ENCODE measurements at regions not wholly inside any gene's neighbourhood (a gene's known extent, or its start where the extent isn't known, plus 50 kb on each side); places are given as distances from the start of the nearest gene placed in this dataset.

GRCh38 chr19:28793391-28794168 lies 419.4 kb downstream of the UQCRFS1 start:
- intact Hi-C loops (cut with DNase I): no loop called here

GRCh38 chr19:28785971-28786370 lies 427.0 kb downstream of the UQCRFS1 start:
- TF ChIP-seq CTCF (IDR thresholded peaks at IDR 0.05): no peak
- Histone ChIP-seq H3K4me1 (no peaks in the 10 kb centered on the region), H3K4me3 (no peak overlapping the region), H3K9me3 (peaks cover 20% of the 10 kb centered on the region), H3K27me3 (ENCODE audit: insufficient read depth in 3 of 3, low read length in 2 of 3) (no peaks in the 10 kb centered on the region), H3K36me3 (ENCODE audit: insufficient read depth in 1 of 2, low read depth in 1 of 2) (no peaks in the 10 kb centered on the region), H3K27ac (no peak overlapping the region)
- ATAC-seq: no peak
- intact Hi-C loops (cut with DNase I): no loop called here
- no peak for DNase-seq
- WGBS, 3 donors: 19 to 27% (median 21%) methylated on average over 3 of the region's 3 CpGs

More at GRCh38 chr19:28793391-28794168, 419.4 kb downstream of the UQCRFS1 start:
- Histone ChIP-seq H3K9me3 (no peaks in the 10 kb centered on the region), H3K4me1 (no peaks in the 10 kb centered on the region), H3K4me3 (no peak overlapping the region), H3K36me3 (ENCODE audit: insufficient read depth in 1 of 2, low read depth in 1 of 2) (no peaks in the 10 kb centered on the region), H3K27me3 (ENCODE audit: insufficient read depth in 3 of 3, low read length in 2 of 3) (peaks cover 8 to 49% (median 11%) of the 10 kb centered on the region in 3 donors), H3K27ac (no peak overlapping the region)
- TF ChIP-seq CTCF (IDR thresholded peaks at IDR 0.05): no peak
- WGBS, 3 donors: 1 to 3% (median 2%) methylated on average over 58 to 97 of the region's 97 CpGs
- DNase-seq (no peak), ATAC-seq (no peak)

GRCh38 chr19:28764066-28764465 lies 448.9 kb downstream of the UQCRFS1 start:
- Histone ChIP-seq H3K4me1 (no peaks in the 10 kb centered on the region), H3K27me3 (ENCODE audit: insufficient read depth in 3 of 3, low read length in 2 of 3) (no peaks in the 10 kb centered on the region), H3K36me3 (ENCODE audit: insufficient read depth in 1 of 2, low read depth in 1 of 2) (no peaks in the 10 kb centered on the region), H3K4me3 (no peak overlapping the region), H3K9me3 (peaks cover 14% of the 10 kb centered on the region), H3K27ac (no peak overlapping the region)
- TF ChIP-seq CTCF (IDR thresholded peaks at IDR 0.05): no peak
- DNase-seq (no peak), ATAC-seq (no peak)
- intact Hi-C loops (cut with DNase I): no loop called here

GRCh38 chr19:28746478-28746877 lies 466.5 kb downstream of the UQCRFS1 start:
- WGBS, 3 donors: 20 to 52% (median 35%) methylated on average over 2 of the region's 2 CpGs
- Histone ChIP-seq H3K9me3 (no peaks in the 10 kb centered on the region), H3K4me1 (no peaks in the 10 kb centered on the region), H3K36me3 (ENCODE audit: insufficient read depth in 1 of 2, low read depth in 1 of 2) (no peaks in the 10 kb centered on the region), H3K27ac (no peak overlapping the region), H3K4me3 (no peak overlapping the region), H3K27me3 (ENCODE audit: insufficient read depth in 3 of 3, low read length in 2 of 3) (no peaks in the 10 kb centered on the region)
- no peak for ATAC-seq
- intact Hi-C loops (cut with DNase I): no loop called here
- TF ChIP-seq CTCF (IDR thresholded peaks at IDR 0.05): no peak
- no peak for DNase-seq

- 74 to 78% (median 76%) methylated on average over 6 of the region's 6 CpGs for WGBS, 3 donors
- Histone ChIP-seq H3K4me3 (no peak overlapping the region), H3K27ac (no peak overlapping the region), H3K27me3 (ENCODE audit: insufficient read depth in 3 of 3, low read length in 2 of 3) (no peaks in the 10 kb centered on the region), H3K4me1 (no peaks in the 10 kb centered on the region), H3K36me3 (ENCODE audit: insufficient read depth in 1 of 2, low read depth in 1 of 2) (no peaks in the 10 kb centered on the region), H3K9me3 (no peaks in the 10 kb centered on the region)
- TF ChIP-seq CTCF (IDR thresholded peaks at IDR 0.05): no peak
- DNase-seq: no peak
- ATAC-seq: no peak
- intact Hi-C loops (cut with DNase I): no loop called here
Measured at GRCh38 chr19:28744943-28745342, 468.0 kb downstream of the UQCRFS1 start.

Data from psoas muscle (tissue), 7 donors.